ENCODE measurements at regions not wholly inside any gene's neighbourhood (a gene's known extent, or its start where the extent isn't known, plus 50 kb on each side); places are given as distances from the start of the nearest gene placed in this dataset.
"Not testable (repeated sequence)": the region's sequence is repeated elsewhere in the genome, so short reads cannot be mapped to it uniquely, and the experiment has no call there.

GRCh38 chr6:125423047-125423446 is 121.3 kb upstream of the HDDC2 start:
- no peak for DNase-seq (ENCODE audit: low read depth in 4 of 4, low spot score in 3 of 4)

GRCh38 chr6:125431971-125432370 is 130.2 kb upstream of the HDDC2 start:
- DNase-seq (ENCODE audit: low read depth in 4 of 4, low spot score in 3 of 4): no peak

GRCh38 chr6:125432963-125433362 is 131.2 kb upstream of the HDDC2 start:
- no peak for DNase-seq (ENCODE audit: low read depth in 4 of 4, low spot score in 3 of 4)

GRCh38 chr6:125434760-125435159 is 133.0 kb upstream of the HDDC2 start:
- DNase-seq (ENCODE audit: low read depth in 4 of 4, low spot score in 3 of 4): no peak

GRCh38 chr6:125439512-125439911 is 137.7 kb upstream of the HDDC2 start:
- no peak for DNase-seq (ENCODE audit: low read depth in 4 of 4, low spot score in 3 of 4)

GRCh38 chr6:125444006-125444923 is 142.5 kb upstream of the HDDC2 start:
- DNase-seq (ENCODE audit: low read depth in 4 of 4, low spot score in 3 of 4): no peak

GRCh38 chr6:125445054-125445453 is 143.3 kb upstream of the HDDC2 start:
- no peak for DNase-seq (ENCODE audit: low read depth in 4 of 4, low spot score in 3 of 4)

- DNase-seq (ENCODE audit: low read depth in 4 of 4, low spot score in 3 of 4): no peak
Observed at GRCh38 chr6:125446011-125446410, 144.2 kb upstream of the HDDC2 start.

GRCh38 chr6:125451750-125452149 is 150.0 kb upstream of the HDDC2 start:
- DNase-seq (ENCODE audit: low read depth in 4 of 4, low spot score in 3 of 4): no peak

GRCh38 chr6:125453516-125453915 is 151.7 kb upstream of the HDDC2 start:
- DNase-seq (ENCODE audit: low read depth in 4 of 4, low spot score in 3 of 4): no peak

GRCh38 chr6:125454351-125454750 is 152.6 kb upstream of the HDDC2 start:
- no peak for DNase-seq (ENCODE audit: low read depth in 4 of 4, low spot score in 3 of 4)

- not testable (repeated sequence) for DNase-seq (ENCODE audit: low read depth in 4 of 4, low spot score in 3 of 4)
Observed at GRCh38 chr6:125458493-125458892, 156.7 kb upstream of the HDDC2 start.

GRCh38 chr6:125465332-125465731 is 163.6 kb upstream of the HDDC2 start:
- not testable (repeated sequence) for DNase-seq (ENCODE audit: low read depth in 4 of 4, low spot score in 3 of 4)

- no peak for DNase-seq (ENCODE audit: low read depth in 4 of 4, low spot score in 3 of 4)
Observed at GRCh38 chr6:125469915-125470314, 168.1 kb upstream of the HDDC2 start.

GRCh38 chr6:125471667-125472066 is 169.9 kb upstream of the HDDC2 start:
- no peak for DNase-seq (ENCODE audit: low read depth in 4 of 4, low spot score in 3 of 4)

GRCh38 chr6:125474061-125474460 is 172.3 kb upstream of the HDDC2 start:
- DNase-seq (ENCODE audit: low read depth in 4 of 4, low spot score in 3 of 4): no peak

GRCh38 chr6:125477156-125477555 is 175.4 kb upstream of the HDDC2 start:
- no peak for DNase-seq (ENCODE audit: low read depth in 4 of 4, low spot score in 3 of 4)

GRCh38 chr6:125477844-125478243 is 176.1 kb upstream of the HDDC2 start:
- no peak for DNase-seq (ENCODE audit: low read depth in 4 of 4, low spot score in 3 of 4)

- DNase-seq (ENCODE audit: low read depth in 4 of 4, low spot score in 3 of 4): no peak
Observed at GRCh38 chr6:125480146-125480545, 178.4 kb upstream of the HDDC2 start.

GRCh38 chr6:125480571-125480970 is 178.8 kb upstream of the HDDC2 start:
- no peak for DNase-seq (ENCODE audit: low read depth in 4 of 4, low spot score in 3 of 4)

- DNase-seq (ENCODE audit: low read depth in 4 of 4, low spot score in 3 of 4): no peak
Observed at GRCh38 chr6:125481056-125481455, 179.3 kb upstream of the HDDC2 start.

GRCh38 chr6:125485757-125486156 is 184.0 kb upstream of the HDDC2 start:
- no peak for DNase-seq (ENCODE audit: low read depth in 4 of 4, low spot score in 3 of 4)

- no peak for DNase-seq (ENCODE audit: low read depth in 4 of 4, low spot score in 3 of 4)
Observed at GRCh38 chr6:125486881-125487280, 185.1 kb upstream of the HDDC2 start.
